ENCODE measurements at regions not wholly inside any gene's neighbourhood (a gene's known extent, or its start where the extent isn't known, plus 50 kb on each side); places are given as distances from the start of the nearest gene placed in this dataset.

DNA sequence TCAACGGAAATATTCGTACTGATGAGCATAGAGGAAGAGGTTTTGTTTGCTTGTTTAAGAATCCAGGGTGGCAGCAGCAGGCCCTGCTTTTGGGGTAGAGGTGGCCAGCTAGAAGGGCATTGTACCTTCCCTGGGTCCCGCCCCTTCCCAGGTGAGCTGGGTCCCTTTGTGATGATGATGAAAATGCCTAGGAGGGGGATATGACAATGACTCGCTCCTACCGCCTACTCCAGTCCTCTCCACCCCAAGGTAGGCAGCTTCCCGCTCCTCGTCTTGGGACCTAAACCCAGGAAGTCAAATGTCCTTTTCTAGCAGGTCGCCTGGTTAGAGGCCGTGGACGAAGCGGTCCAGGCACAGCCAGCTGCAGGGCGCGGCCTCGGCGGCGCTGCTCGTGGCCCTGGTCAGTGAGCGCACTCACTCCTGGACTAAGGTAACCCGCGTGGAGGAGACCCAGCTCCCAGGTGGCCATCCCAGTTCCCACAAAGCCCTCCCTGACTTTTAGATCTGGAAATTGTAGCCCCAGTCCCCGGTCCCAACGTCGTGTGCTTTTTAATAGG lies 141.4 kb downstream of the LSMEM1 start:
- TF ChIP-seq, protein P1, sequence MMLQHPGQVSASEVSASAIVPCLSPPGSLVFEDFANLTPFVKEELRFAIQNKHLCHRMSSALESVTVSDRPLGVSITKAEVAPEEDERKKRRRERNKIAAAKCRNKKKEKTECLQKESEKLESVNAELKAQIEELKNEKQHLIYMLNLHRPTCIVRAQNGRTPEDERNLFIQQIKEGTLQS (IDR thresholded peaks at IDR 0.05) = no peak
- TF ChIP-seq, protein P2, sequence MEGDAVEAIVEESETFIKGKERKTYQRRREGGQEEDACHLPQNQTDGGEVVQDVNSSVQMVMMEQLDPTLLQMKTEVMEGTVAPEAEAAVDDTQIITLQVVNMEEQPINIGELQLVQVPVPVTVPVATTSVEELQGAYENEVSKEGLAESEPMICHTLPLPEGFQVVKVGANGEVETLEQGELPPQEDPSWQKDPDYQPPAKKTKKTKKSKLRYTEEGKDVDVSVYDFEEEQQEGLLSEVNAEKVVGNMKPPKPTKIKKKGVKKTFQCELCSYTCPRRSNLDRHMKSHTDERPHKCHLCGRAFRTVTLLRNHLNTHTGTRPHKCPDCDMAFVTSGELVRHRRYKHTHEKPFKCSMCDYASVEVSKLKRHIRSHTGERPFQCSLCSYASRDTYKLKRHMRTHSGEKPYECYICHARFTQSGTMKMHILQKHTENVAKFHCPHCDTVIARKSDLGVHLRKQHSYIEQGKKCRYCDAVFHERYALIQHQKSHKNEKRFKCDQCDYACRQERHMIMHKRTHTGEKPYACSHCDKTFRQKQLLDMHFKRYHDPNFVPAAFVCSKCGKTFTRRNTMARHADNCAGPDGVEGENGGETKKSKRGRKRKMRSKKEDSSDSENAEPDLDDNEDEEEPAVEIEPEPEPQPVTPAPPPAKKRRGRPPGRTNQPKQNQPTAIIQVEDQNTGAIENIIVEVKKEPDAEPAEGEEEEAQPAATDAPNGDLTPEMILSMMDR (IDR thresholded peaks at IDR 0.05 in 2 of 3, conservative IDR thresholded peaks at IDR 0.05 in 1 of 3; ENCODE audit: borderline replicate concordance in 1 of 3, insufficient read depth in 1 of 3, low read depth in 2 of 3, low read length in 2 of 3) = no peak
- no peak for TF ChIP-seq ZNF274 (IDR thresholded peaks at IDR 0.05; ENCODE audit: low read depth, low read length)
